GM12878 (cell line): ENCODE measurements at regions not wholly inside any gene's neighbourhood (a gene's known extent, or its start where the extent isn't known, plus 50 kb on each side); places are given as distances from the start of the nearest gene placed in this dataset.

Experiments used
- ATAC-seq: fragments of 200-7000 bp; cut with Tn5 transposase; 3 replicates; pipeline ENCODE4 v1.9.1; 2020; ENCODE audit warnings: mild to moderate bottlenecking, moderate library complexity
- BruUV-seq: library from RNA; stranded (reverse); fragments of 400-500 nt; replicated peaks from 2 replicates; lab custom pipeline; 2021; lab: Mats Ljungman, UMichigan
- CTCF ChIA-PET: fragments of 300-600 bp; sonication (Branson Sonifier 250); formaldehyde crosslinking; extraction: SDS; loops from one replicate; lab custom pipeline; 2021; ENCODE audit warnings: inconsistent platforms; lab: Yijun Ruan, JAX
- POLR2A ChIA-PET: fragments of 350-600 bp; formaldehyde crosslinking; extraction: SDS; loops from one replicate; lab custom pipeline; 2021; ENCODE audit warnings: inconsistent platforms; lab: Charles Lee
- RAD21 ChIA-PET: fragments of 300-600 bp; sonication (Branson Sonifier 250); formaldehyde crosslinking; loops from one replicate; lab custom pipeline; 2023; ENCODE audit warnings: antibody characterized with exemption; ENCODE audit not compliant: unreplicated experiment; lab: Charles Lee
- SMC1A ChIA-PET: fragments of 300-600 bp; sonication (Branson Sonifier 250); formaldehyde crosslinking; loops from one replicate; lab custom pipeline; 2023; ENCODE audit not compliant: unreplicated experiment, uncharacterized antibody; lab: Charles Lee
- DNase-seq: peaks from one replicate; pipeline ENCODE4 v3.0.0-alpha.2; 2011; ENCODE audit warnings: low read depth, low spot score
- FAIRE-seq: peaks from 3 replicates; lab custom pipeline; 2011; peaks lifted over from hg19 to GRCh38; lab: Jason Lieb, UNC
- H2AFZ ChIP-seq: 2 replicates; pipeline ENCODE4 v1.6.0; 2011; ENCODE audit warnings: low read depth, low read length, control low read depth; ENCODE audit not compliant: control insufficient read depth
- H3K27ac ChIP-seq: 2 replicates; pipeline ENCODE4 v1.5.1; 2011; ENCODE audit warnings: control low read depth; ENCODE audit not compliant: control insufficient read depth, insufficient read depth
- H3K27me3 ChIP-seq, 2 experiments: replicated peaks in 1 of 2; 2 replicates each; pipeline versions ENCODE4 v1.6.0 to v1.6.1; 2011; ENCODE audit warnings: low read length in 1 of 2; ENCODE audit not compliant: control insufficient read depth in 2 of 2, insufficient read depth in 2 of 2
- H3K36me3 ChIP-seq, 2 experiments: 2 replicates each; pipeline ENCODE4 v1.5.1; 2011; ENCODE audit warnings: low read length in 1 of 2; ENCODE audit not compliant: control insufficient read depth in 2 of 2, insufficient read depth in 2 of 2
- H3K4me1 ChIP-seq: 2 replicates; pipeline ENCODE4 v1.6.1; 2011; ENCODE audit warnings: mild to moderate bottlenecking, low read length, moderate library complexity, mixed read lengths; ENCODE audit not compliant: control insufficient read depth, insufficient read depth
- H3K4me2 ChIP-seq: 2 replicates; pipeline ENCODE4 v1.6.0; 2011; ENCODE audit warnings: control low read depth; ENCODE audit not compliant: control insufficient read depth, insufficient read depth
- H3K4me3 ChIP-seq: fragments of 200-600 bp; sonication (generic); 2 replicates; pipeline ENCODE4 v1.5.1; 2016
- H3K79me2 ChIP-seq: 2 replicates; pipeline ENCODE4 v1.6.0; 2011; ENCODE audit warnings: low read length; ENCODE audit not compliant: control insufficient read depth, insufficient read depth
- H3K9ac ChIP-seq: 2 replicates; pipeline ENCODE4 v1.8.0; 2011; ENCODE audit warnings: low read length, control low read depth, mixed read lengths; ENCODE audit not compliant: control insufficient read depth, insufficient read depth
- H3K9me3 ChIP-seq: replicated peaks from 3 replicates; pipeline ENCODE4 v1.5.1; 2011; ENCODE audit warnings: mild to moderate bottlenecking, low read length; ENCODE audit not compliant: control insufficient read depth, insufficient read depth
- H4K20me1 ChIP-seq: 2 replicates; pipeline ENCODE4 v1.6.0; 2011; ENCODE audit not compliant: control insufficient read depth, insufficient read depth
- CBX5 ChIP-seq: sonication (generic); IDR thresholded peaks from 2 replicates; pipeline ENCODE4 v1.6.1; 2016; ENCODE audit warnings: low read depth, moderate library complexity, mild to moderate bottlenecking, inconsistent platforms
- CREM ChIP-seq: IDR thresholded peaks from 2 replicates; pipeline ENCODE4 v1.6.1; 2014; ENCODE audit warnings: antibody characterized with exemption, low read depth
- EED ChIP-seq: sonication (generic); IDR thresholded peaks from 2 replicates; pipeline ENCODE4 v1.6.1; 2016; ENCODE audit warnings: antibody characterized with exemption, low read depth
- ETV6 ChIP-seq, 2 experiments: fragments of 450-650 bp in 1 of 2; IDR thresholded peaks in 1 of 2; conservative IDR thresholded peaks in 1 of 2; 2 replicates each; pipeline ENCODE4 v1.6.1; 2014; ENCODE audit warnings: antibody characterized with exemption in 1 of 2, borderline replicate concordance in 1 of 2, low read depth in 1 of 2, mild to moderate bottlenecking in 1 of 2, moderate library complexity in 1 of 2
- NFYA ChIP-seq: IDR thresholded peaks from 2 replicates; pipeline ENCODE4 v1.6.1; 2011; ENCODE audit warnings: low read depth, mild to moderate bottlenecking, low read length, improper control_type of control experiment, borderline replicate concordance
- NR2C2 ChIP-seq: IDR thresholded peaks from 2 replicates; pipeline ENCODE4 v1.6.1; 2011; ENCODE audit warnings: borderline replicate concordance, low read depth; ENCODE audit not compliant: control insufficient read depth, insufficient read length
- NR2F1 ChIP-seq: fragments of 450-650 bp; conservative IDR thresholded peaks from 2 replicates; pipeline ENCODE4 v1.6.1; 2017; ENCODE audit warnings: mild to moderate bottlenecking
- POLR2A ChIP-seq: IDR thresholded peaks from 2 replicates; pipeline ENCODE4 v1.6.1; 2011; ENCODE audit warnings: low read depth, mild to moderate bottlenecking, low read length
- POU2F2 ChIP-seq: IDR thresholded peaks from 3 replicates; pipeline ENCODE4 v1.6.1; 2011; ENCODE audit warnings: low read depth, mild to moderate bottlenecking, low read length, borderline replicate concordance
- RAD21 ChIP-seq: IDR thresholded peaks from 2 replicates; pipeline ENCODE4 v1.6.1; 2011; ENCODE audit warnings: mild to moderate bottlenecking, low read depth, low read length, moderate library complexity; ENCODE audit not compliant: insufficient read depth
- TCF3 ChIP-seq: IDR thresholded peaks from 2 replicates; pipeline ENCODE4 v1.6.1; 2012; ENCODE audit warnings: low read depth, mild to moderate bottlenecking, low read length, borderline replicate concordance; ENCODE audit not compliant: insufficient read depth
- ZBED1 ChIP-seq: IDR thresholded peaks from 2 replicates; pipeline ENCODE4 v1.6.1; 2016; ENCODE audit warnings: borderline replicate concordance
- WGBS: methylation state at CpG from one replicate; pipeline ENCODE4 v1.1.6; 2016; ENCODE audit warnings: low lambda C conversion rate; ENCODE audit not compliant: insufficient replicate concordance, insufficient coverage; ENCODE audit errors: missing lambda C conversion rate; 5-methylcytosine and 5-hydroxymethylcytosine counted together
- in situ Hi-C: fragments of 300-500 bp; cut with MboI; formaldehyde crosslinking; loops from 9 replicates; pipeline ENCODE4 v1.14.3; 2018; ENCODE audit warnings: mixed read lengths
- intact Hi-C: fragments of 100-400 bp; cut with micrococcal nuclease; formaldehyde crosslinking; loops from one replicate; pipeline ENCODE4 v1.14.2; 2022; ENCODE audit not compliant: unreplicated experiment
- TF ChIP-seq, protein P1 (sequence below): fragments of 450-650 bp; IDR thresholded peaks from 2 replicates; pipeline ENCODE4 v1.6.1; 2016; ENCODE audit warnings: mild to moderate bottlenecking, moderate library complexity, borderline replicate concordance
- TF ChIP-seq, protein P2 (sequence below): fragments of 450-650 bp; formaldehyde crosslinking; IDR thresholded peaks from 2 replicates; pipeline ENCODE4 v1.4.0; 2022; ENCODE audit warnings: mild to moderate bottlenecking, moderate library complexity
- TF ChIP-seq, protein P3 (sequence below), 3 experiments: IDR thresholded peaks in 2 of 3; conservative IDR thresholded peaks in 1 of 3; 2 replicates each; pipeline ENCODE4 v1.5.1; 2011; ENCODE audit warnings: low read depth in 3 of 3, low read length in 3 of 3, mild to moderate bottlenecking in 3 of 3, control low read depth in 2 of 3, moderate library complexity in 2 of 3, inconsistent platforms in 1 of 3, mixed read lengths in 1 of 3; ENCODE audit not compliant: control insufficient read depth in 2 of 3, insufficient read depth in 1 of 3; ENCODE audit errors: extremely low read depth in 1 of 3

DNA sequence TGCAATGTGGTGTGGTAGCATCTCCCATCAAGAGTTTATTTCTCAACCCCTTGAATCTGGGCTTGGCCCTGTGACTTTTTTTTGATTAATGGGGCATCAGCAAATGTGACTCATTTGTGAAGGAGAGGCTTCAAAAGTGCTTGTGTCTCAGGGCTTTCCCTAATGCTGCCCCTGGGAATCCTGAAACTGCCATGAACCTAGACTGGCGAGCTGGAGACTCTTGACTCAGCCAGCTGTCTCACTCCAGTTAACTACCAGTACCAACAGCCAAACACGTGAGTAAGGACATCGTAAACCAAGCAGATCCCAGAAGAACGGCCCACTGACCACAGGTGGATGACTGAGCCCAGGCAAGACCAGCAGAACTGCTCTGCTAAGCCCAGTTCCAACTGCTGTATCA lies 72.8 kb upstream of the ADTRP start:
- no peak for DNase-seq
- Histone ChIP-seq H3K4me3 (no peak overlapping the region), H2AFZ (peak overlapping the region; percentile 62), H4K20me1 (no peaks in the 10 kb centered on the region), H3K4me2 (peak overlapping the region; percentile 36), H3K9ac (peak overlapping the region; percentile 42), H3K36me3 (no peaks in the 10 kb centered on the region), H3K9me3 (peaks cover 34% of the 10 kb centered on the region), H3K79me2 (no peaks in the 10 kb centered on the region), H3K27me3 (no peaks in the 10 kb centered on the region), H3K27ac (peak overlapping the region; percentile 87), H3K4me1 (peaks cover 22% of the 10 kb centered on the region)
- ChIA-PET SMC1A (interaction anchor here (1.4 kb wide), 1 partner anchor 269 kb away, joined by 3 read pairs; no protein-coding TSS in a partner anchor), RAD21 (no interaction called here), CTCF (no interaction called here), POLR2A (no interaction called here)
- FAIRE-seq: no peak
- WGBS: 33% methylated on average over 4 of the region's 4 CpGs
- intact Hi-C loops: no loop called here
- peak; percentile 28; the same call in 2 of the 3 replicates for ATAC-seq
- BruUV-seq: no TSS peak
- in situ Hi-C loops: no loop called here
- no peak for TF ChIP-seq NR2F1
- TF ChIP-seq CBX5: 0 out of 2 replicates have a peak, but pooled peaks have one; percentile 18
- peak; percentile 53; the same call in 1 of the 2 replicates for TF ChIP-seq POLR2A
- TF ChIP-seq CREM: peak; percentile 73; the same call in 1 of the 2 replicates
- peak; percentile 55; the same call in 1 of the 2 replicates for TF ChIP-seq ZBED1
- no peak for TF ChIP-seq NFYA
- TF ChIP-seq ETV6 (conservative IDR thresholded peaks at IDR 0.05 in 1 of 2, IDR thresholded peaks at IDR 0.05 in 1 of 2; ENCODE audit: borderline replicate concordance in 1 of 2, low read depth in 1 of 2): 0 out of 4 replicates have a peak, but pooled peaks of 1 of the 2 experiments have one; percentile 11
- no peak for TF ChIP-seq NR2C2
- no peak for TF ChIP-seq POU2F2
- TF ChIP-seq, protein P1, sequence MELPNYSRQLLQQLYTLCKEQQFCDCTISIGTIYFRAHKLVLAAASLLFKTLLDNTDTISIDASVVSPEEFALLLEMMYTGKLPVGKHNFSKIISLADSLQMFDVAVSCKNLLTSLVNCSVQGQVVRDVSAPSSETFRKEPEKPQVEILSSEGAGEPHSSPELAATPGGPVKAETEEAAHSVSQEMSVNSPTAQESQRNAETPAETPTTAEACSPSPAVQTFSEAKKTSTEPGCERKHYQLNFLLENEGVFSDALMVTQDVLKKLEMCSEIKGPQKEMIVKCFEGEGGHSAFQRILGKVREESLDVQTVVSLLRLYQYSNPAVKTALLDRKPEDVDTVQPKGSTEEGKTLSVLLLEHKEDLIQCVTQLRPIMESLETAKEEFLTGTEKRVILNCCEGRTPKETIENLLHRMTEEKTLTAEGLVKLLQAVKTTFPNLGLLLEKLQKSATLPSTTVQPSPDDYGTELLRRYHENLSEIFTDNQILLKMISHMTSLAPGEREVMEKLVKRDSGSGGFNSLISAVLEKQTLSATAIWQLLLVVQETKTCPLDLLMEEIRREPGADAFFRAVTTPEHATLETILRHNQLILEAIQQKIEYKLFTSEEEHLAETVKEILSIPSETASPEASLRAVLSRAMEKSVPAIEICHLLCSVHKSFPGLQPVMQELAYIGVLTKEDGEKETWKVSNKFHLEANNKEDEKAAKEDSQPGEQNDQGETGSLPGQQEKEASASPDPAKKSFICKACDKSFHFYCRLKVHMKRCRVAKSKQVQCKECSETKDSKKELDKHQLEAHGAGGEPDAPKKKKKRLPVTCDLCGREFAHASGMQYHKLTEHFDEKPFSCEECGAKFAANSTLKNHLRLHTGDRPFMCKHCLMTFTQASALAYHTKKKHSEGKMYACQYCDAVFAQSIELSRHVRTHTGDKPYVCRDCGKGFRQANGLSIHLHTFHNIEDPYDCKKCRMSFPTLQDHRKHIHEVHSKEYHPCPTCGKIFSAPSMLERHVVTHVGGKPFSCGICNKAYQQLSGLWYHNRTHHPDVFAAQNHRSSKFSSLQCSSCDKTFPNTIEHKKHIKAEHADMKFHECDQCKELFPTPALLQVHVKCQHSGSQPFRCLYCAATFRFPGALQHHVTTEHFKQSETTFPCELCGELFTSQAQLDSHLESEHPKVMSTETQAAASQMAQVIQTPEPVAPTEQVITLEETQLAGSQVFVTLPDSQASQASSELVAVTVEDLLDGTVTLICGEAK: no peak
- TF ChIP-seq, protein P2, sequence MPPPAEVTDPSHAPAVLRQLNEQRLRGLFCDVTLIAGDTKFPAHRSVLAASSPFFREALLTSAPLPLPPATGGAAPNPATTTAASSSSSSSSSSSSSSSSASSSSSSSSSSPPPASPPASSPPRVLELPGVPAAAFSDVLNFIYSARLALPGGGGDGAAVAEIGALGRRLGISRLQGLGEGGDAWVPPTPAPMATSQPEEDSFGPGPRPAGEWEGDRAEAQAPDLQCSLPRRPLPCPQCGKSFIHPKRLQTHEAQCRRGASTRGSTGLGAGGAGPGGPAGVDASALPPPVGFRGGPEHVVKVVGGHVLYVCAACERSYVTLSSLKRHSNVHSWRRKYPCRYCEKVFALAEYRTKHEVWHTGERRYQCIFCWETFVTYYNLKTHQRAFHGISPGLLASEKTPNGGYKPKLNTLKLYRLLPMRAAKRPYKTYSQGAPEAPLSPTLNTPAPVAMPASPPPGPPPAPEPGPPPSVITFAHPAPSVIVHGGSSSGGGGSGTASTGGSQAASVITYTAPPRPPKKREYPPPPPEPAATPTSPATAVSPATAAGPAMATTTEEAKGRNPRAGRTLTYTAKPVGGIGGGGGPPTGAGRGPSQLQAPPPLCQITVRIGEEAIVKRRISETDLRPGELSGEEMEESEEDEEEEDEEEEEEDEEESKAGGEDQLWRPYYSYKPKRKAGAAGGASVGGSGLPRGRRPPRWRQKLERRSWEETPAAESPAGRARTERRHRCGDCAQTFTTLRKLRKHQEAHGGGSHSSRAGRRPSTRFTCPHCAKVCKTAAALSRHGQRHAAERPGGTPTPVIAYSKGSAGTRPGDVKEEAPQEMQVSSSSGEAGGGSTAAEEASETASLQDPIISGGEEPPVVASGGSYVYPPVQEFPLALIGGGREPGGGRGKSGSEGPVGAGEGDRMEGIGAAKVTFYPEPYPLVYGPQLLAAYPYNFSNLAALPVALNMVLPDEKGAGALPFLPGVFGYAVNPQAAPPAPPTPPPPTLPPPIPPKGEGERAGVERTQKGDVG (CRISPR knock-in tag): no peak
- TF ChIP-seq, protein P3, sequence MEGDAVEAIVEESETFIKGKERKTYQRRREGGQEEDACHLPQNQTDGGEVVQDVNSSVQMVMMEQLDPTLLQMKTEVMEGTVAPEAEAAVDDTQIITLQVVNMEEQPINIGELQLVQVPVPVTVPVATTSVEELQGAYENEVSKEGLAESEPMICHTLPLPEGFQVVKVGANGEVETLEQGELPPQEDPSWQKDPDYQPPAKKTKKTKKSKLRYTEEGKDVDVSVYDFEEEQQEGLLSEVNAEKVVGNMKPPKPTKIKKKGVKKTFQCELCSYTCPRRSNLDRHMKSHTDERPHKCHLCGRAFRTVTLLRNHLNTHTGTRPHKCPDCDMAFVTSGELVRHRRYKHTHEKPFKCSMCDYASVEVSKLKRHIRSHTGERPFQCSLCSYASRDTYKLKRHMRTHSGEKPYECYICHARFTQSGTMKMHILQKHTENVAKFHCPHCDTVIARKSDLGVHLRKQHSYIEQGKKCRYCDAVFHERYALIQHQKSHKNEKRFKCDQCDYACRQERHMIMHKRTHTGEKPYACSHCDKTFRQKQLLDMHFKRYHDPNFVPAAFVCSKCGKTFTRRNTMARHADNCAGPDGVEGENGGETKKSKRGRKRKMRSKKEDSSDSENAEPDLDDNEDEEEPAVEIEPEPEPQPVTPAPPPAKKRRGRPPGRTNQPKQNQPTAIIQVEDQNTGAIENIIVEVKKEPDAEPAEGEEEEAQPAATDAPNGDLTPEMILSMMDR (IDR thresholded peaks at IDR 0.05 in 2 of 3, conservative IDR thresholded peaks at IDR 0.05 in 1 of 3; ENCODE audit: control insufficient read depth in 2 of 3, extremely low read depth in 1 of 3, insufficient read depth in 1 of 3, low read depth in 3 of 3, low read length in 3 of 3): no peak
- TF ChIP-seq RAD21: 0 out of 2 replicates have a peak, but pooled peaks have one; percentile 4
- peak; percentile 94; the same call in 1 of the 2 replicates for TF ChIP-seq EED
- 0 out of 2 replicates have a peak, but pooled peaks have one; percentile 54 for TF ChIP-seq TCF3
